ENCODE measurements at regions not wholly inside any gene's neighbourhood (a gene's known extent, or its start where the extent isn't known, plus 50 kb on each side); places are given as distances from the start of the nearest gene placed in this dataset.

- Histone ChIP-seq H3K36me3 (ENCODE audit: insufficient read depth, low read length) (no peaks in the 10 kb centered on the region), H3K79me2 (ENCODE audit: insufficient read depth, low read length) (no peaks in the 10 kb centered on the region), H3K9me3 (ENCODE audit: insufficient read depth, low read depth, low read length) (no peaks in the 10 kb centered on the region; the same call in 1 of the 2 replicates), H3K9me2 (replicated peaks; ENCODE audit: low read depth, low read length) (no peaks in the 10 kb centered on the region), H3K27me3 (ENCODE audit: insufficient read depth, low read length, poor library complexity, severe bottlenecking) (no peaks in the 10 kb centered on the region), H3K9ac (ENCODE audit: low read depth, low read length, poor library complexity, severe bottlenecking) (no peak overlapping the region), H2AFZ (ENCODE audit: low read length) (no peak overlapping the region), H3K4me2 (ENCODE audit: low read depth, low read length, poor library complexity, severe bottlenecking) (no peak overlapping the region), H3K4me3 (ENCODE audit: low read length, poor library complexity, severe bottlenecking) (no peak overlapping the region), H3K4me1 (ENCODE audit: insufficient read depth, low read length, poor library complexity, severe bottlenecking) (no peaks in the 10 kb centered on the region), H3F3A (ENCODE audit: low read depth) (no peaks in the 10 kb centered on the region), H4K20me1 (ENCODE audit: insufficient read depth, low read length, poor library complexity, severe bottlenecking) (no peaks in the 10 kb centered on the region)
- no peak for TF ChIP-seq EZH2phosphoT487 (IDR thresholded peaks at IDR 0.05; ENCODE audit: borderline replicate concordance)
- TF ChIP-seq, protein P1, sequence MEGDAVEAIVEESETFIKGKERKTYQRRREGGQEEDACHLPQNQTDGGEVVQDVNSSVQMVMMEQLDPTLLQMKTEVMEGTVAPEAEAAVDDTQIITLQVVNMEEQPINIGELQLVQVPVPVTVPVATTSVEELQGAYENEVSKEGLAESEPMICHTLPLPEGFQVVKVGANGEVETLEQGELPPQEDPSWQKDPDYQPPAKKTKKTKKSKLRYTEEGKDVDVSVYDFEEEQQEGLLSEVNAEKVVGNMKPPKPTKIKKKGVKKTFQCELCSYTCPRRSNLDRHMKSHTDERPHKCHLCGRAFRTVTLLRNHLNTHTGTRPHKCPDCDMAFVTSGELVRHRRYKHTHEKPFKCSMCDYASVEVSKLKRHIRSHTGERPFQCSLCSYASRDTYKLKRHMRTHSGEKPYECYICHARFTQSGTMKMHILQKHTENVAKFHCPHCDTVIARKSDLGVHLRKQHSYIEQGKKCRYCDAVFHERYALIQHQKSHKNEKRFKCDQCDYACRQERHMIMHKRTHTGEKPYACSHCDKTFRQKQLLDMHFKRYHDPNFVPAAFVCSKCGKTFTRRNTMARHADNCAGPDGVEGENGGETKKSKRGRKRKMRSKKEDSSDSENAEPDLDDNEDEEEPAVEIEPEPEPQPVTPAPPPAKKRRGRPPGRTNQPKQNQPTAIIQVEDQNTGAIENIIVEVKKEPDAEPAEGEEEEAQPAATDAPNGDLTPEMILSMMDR (conservative IDR thresholded peaks at IDR 0.05; ENCODE audit: low read length) = no peak
These were observed 62.6 kb upstream of the CYYR1 start for GRCh38 chr21:26635681-26636080.

DNA sequence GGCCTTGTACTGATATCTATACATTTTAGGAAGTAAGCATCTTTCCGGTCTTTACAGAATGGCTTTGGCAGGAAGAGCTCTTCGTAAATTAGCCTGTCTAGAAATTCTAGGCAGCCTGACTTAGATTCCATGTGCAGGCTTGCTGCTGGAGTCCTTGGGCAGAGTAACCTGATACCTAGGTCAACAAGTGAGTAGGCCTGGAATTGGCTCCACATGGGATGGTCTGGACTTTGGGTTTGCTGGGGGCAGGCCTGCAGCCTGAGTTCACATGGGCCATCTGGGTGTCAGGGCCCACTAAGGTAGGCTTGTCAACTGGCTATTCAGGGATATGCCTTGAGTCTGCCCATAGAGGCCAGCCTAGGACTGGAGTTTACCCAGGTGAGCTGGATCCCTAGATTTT lies 59.6 kb upstream of the CYYR1 start:
- no peaks in the 10 kb centered on the region; the same call in 1 of the 2 replicates for H3K9me3 ChIP-seq (ENCODE audit: insufficient read depth, low read depth, low read length)
- TF ChIP-seq, protein P1 (conservative IDR thresholded peaks at IDR 0.05; ENCODE audit: low read length) = no peak
- TF ChIP-seq EZH2phosphoT487 (IDR thresholded peaks at IDR 0.05; ENCODE audit: borderline replicate concordance) = no peak
- H3K9me2 ChIP-seq (replicated peaks; ENCODE audit: low read depth, low read length) = no peaks in the 10 kb centered on the region
- no peaks in the 10 kb centered on the region for H3K4me1 ChIP-seq (ENCODE audit: insufficient read depth, low read length, poor library complexity, severe bottlenecking)
- no peaks in the 10 kb centered on the region for H4K20me1 ChIP-seq (ENCODE audit: insufficient read depth, low read length, poor library complexity, severe bottlenecking)
- no peaks in the 10 kb centered on the region for H3K36me3 ChIP-seq (ENCODE audit: insufficient read depth, low read length)
- H2AFZ ChIP-seq (ENCODE audit: low read length) = no peak overlapping the region
- H3K4me3 ChIP-seq (ENCODE audit: low read length, poor library complexity, severe bottlenecking) = no peak overlapping the region
- no peaks in the 10 kb centered on the region for H3K27me3 ChIP-seq (ENCODE audit: insufficient read depth, low read length, poor library complexity, severe bottlenecking)
- no peaks in the 10 kb centered on the region for H3F3A ChIP-seq (ENCODE audit: low read depth)
- H3K79me2 ChIP-seq (ENCODE audit: insufficient read depth, low read length) = no peaks in the 10 kb centered on the region
- no peak overlapping the region for H3K4me2 ChIP-seq (ENCODE audit: low read depth, low read length, poor library complexity, severe bottlenecking)
- no peak overlapping the region for H3K9ac ChIP-seq (ENCODE audit: low read depth, low read length, poor library complexity, severe bottlenecking)

- H3K9ac ChIP-seq (ENCODE audit: low read depth, low read length, poor library complexity, severe bottlenecking) = no peak overlapping the region
- H2AFZ ChIP-seq (ENCODE audit: low read length) = no peak overlapping the region
- H3K4me1 ChIP-seq (ENCODE audit: insufficient read depth, low read length, poor library complexity, severe bottlenecking) = no peaks in the 10 kb centered on the region
- H3K36me3 ChIP-seq (ENCODE audit: insufficient read depth, low read length) = no peaks in the 10 kb centered on the region
- no peak overlapping the region for H3K4me2 ChIP-seq (ENCODE audit: low read depth, low read length, poor library complexity, severe bottlenecking)
- no peaks in the 10 kb centered on the region for H3K9me3 ChIP-seq (ENCODE audit: insufficient read depth, low read depth, low read length)
- H4K20me1 ChIP-seq (ENCODE audit: insufficient read depth, low read length, poor library complexity, severe bottlenecking) = no peaks in the 10 kb centered on the region
- H3K4me3 ChIP-seq (ENCODE audit: low read length, poor library complexity, severe bottlenecking) = no peak overlapping the region
- TF ChIP-seq EZH2phosphoT487 (IDR thresholded peaks at IDR 0.05; ENCODE audit: borderline replicate concordance) = no peak
- TF ChIP-seq, protein P1 (conservative IDR thresholded peaks at IDR 0.05; ENCODE audit: low read length) = no peak
- no peaks in the 10 kb centered on the region for H3K27me3 ChIP-seq (ENCODE audit: insufficient read depth, low read length, poor library complexity, severe bottlenecking)
- H3K9me2 ChIP-seq (replicated peaks; ENCODE audit: low read depth, low read length) = no peaks in the 10 kb centered on the region
- H3F3A ChIP-seq (ENCODE audit: low read depth) = no peaks in the 10 kb centered on the region
- no peaks in the 10 kb centered on the region for H3K79me2 ChIP-seq (ENCODE audit: insufficient read depth, low read length)
These were observed 53.1 kb upstream of the CYYR1 start for GRCh38 chr21:26626187-26626586.

Data from Loucy (cell line).